ENCODE measurements at regions not wholly inside any gene's neighbourhood (a gene's known extent, or its start where the extent isn't known, plus 50 kb on each side); places are given as distances from the start of the nearest gene placed in this dataset.

GRCh38 chr4:163958751-163959150 is 464.3 kb downstream of the TMA16 start:
- H3K4me3 ChIP-seq (ENCODE audit: low read depth, low read length), result no peak overlapping the region
- TF ChIP-seq, protein P1, sequence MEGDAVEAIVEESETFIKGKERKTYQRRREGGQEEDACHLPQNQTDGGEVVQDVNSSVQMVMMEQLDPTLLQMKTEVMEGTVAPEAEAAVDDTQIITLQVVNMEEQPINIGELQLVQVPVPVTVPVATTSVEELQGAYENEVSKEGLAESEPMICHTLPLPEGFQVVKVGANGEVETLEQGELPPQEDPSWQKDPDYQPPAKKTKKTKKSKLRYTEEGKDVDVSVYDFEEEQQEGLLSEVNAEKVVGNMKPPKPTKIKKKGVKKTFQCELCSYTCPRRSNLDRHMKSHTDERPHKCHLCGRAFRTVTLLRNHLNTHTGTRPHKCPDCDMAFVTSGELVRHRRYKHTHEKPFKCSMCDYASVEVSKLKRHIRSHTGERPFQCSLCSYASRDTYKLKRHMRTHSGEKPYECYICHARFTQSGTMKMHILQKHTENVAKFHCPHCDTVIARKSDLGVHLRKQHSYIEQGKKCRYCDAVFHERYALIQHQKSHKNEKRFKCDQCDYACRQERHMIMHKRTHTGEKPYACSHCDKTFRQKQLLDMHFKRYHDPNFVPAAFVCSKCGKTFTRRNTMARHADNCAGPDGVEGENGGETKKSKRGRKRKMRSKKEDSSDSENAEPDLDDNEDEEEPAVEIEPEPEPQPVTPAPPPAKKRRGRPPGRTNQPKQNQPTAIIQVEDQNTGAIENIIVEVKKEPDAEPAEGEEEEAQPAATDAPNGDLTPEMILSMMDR (IDR thresholded peaks at IDR 0.05; ENCODE audit: borderline replicate concordance, insufficient read depth, low read depth, low read length), result no peak

- TF ChIP-seq, protein P1 (IDR thresholded peaks at IDR 0.05; ENCODE audit: borderline replicate concordance, insufficient read depth, low read depth, low read length), result no peak
- no peak overlapping the region for H3K4me3 ChIP-seq (ENCODE audit: low read depth, low read length)
These were observed 465.4 kb downstream of the TMA16 start for GRCh38 chr4:163959932-163960331.

DNA sequence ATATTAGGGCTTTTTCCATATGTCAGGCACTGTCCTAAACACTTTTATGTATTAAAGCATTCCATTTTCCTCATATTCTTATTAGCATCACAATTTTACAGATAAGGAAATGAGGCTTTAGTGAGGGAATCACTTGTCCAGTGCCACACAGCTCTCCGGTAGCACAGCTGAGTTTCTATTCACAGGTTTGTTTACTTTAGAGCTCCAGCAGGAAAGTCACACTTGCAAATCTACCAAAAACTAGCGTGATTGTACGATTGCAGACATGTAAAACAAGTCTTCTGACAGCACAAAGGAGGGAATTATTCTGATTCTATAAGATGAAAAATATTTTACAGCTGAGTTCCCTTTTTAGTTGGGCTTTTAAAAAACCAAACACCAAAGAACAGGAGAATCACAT is 472.1 kb downstream of the TMA16 start:
- H3K4me3 ChIP-seq (ENCODE audit: low read depth, low read length), result no peak overlapping the region
- TF ChIP-seq, protein P1 (IDR thresholded peaks at IDR 0.05; ENCODE audit: borderline replicate concordance, insufficient read depth, low read depth, low read length), result no peak

GRCh38 chr4:163967263-163967662 is 472.8 kb downstream of the TMA16 start:
- TF ChIP-seq, protein P1 (IDR thresholded peaks at IDR 0.05; ENCODE audit: borderline replicate concordance, insufficient read depth, low read depth, low read length), result no peak
- H3K4me3 ChIP-seq (ENCODE audit: low read depth, low read length), result no peak overlapping the region

- TF ChIP-seq, protein P1 (IDR thresholded peaks at IDR 0.05; ENCODE audit: borderline replicate concordance, insufficient read depth, low read depth, low read length), result no peak
These were observed 473.2 kb downstream of the TMA16 start for GRCh38 chr4:163967710-163968109.

DNA sequence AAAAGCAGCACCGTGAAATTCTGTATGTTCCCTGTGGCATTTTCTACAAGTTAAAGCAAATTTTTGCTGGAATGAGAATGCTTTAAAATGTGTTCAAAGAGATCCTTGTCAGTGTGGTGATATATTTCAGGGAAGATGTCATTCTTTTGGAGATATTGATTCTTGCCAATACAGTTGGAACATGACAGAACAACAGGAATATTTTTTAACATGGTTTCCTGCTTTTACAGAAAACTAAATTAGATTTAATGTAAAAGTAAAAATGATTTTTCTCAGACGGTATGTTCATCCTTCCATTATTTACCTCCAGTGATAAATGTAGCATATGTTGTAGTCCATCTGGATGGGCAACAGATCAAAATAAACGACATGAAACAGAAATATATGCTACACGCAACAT is 474.8 kb downstream of the TMA16 start:
- H3K4me3 ChIP-seq (ENCODE audit: low read depth, low read length), result no peak overlapping the region
- TF ChIP-seq, protein P1 (IDR thresholded peaks at IDR 0.05; ENCODE audit: borderline replicate concordance, insufficient read depth, low read depth, low read length), result no peak

More at GRCh38 chr4:163967710-163968109, 473.2 kb downstream of the TMA16 start:
- no peak overlapping the region for H3K4me3 ChIP-seq (ENCODE audit: low read depth, low read length)

GRCh38 chr4:163976588-163976987 is 482.1 kb downstream of the TMA16 start:
- TF ChIP-seq, protein P1 (IDR thresholded peaks at IDR 0.05; ENCODE audit: borderline replicate concordance, insufficient read depth, low read depth, low read length), result no peak

More at GRCh38 chr4:163976588-163976987, 482.1 kb downstream of the TMA16 start:
- H3K4me3 ChIP-seq (ENCODE audit: low read depth, low read length), result no peak overlapping the region
